HL-60 (cell line): ENCODE measurements at regions not wholly inside any gene's neighbourhood (a gene's known extent, or its start where the extent isn't known, plus 50 kb on each side); places are given as distances from the start of the nearest gene placed in this dataset.

Experiments used
- DNase-seq, 2 experiments: peaks; one replicate each; pipeline ENCODE4 v3.0.0-alpha.2; 2010 to 2020; ENCODE audit warnings: low read depth in 1 of 2, low spot score in 1 of 2
- H3K27ac ChIP-seq: fragments of 250-450 bp; sonication (Bioruptor Pico); replicated peaks from 2 replicates; pipeline ENCODE4 v1.5.1; 2020; ENCODE audit warnings: mild to moderate bottlenecking, moderate library complexity
- H3K27me3 ChIP-seq: fragments of 250-450 bp; sonication (Bioruptor Pico); 2 replicates; pipeline ENCODE4 v1.5.1; 2021; ENCODE audit warnings: mild to moderate bottlenecking, moderate library complexity; ENCODE audit not compliant: insufficient read depth, poor library complexity, severe bottlenecking
- H3K4me3 ChIP-seq: replicated peaks from 2 replicates; pipeline ENCODE4 v1.5.1; 2011; ENCODE audit warnings: mild to moderate bottlenecking, control low read depth, low read length; ENCODE audit not compliant: insufficient read depth
- CTCF ChIP-seq: IDR thresholded peaks from one replicate; pipeline ENCODE4 v1.5.1; 2011; ENCODE audit warnings: low read length, control low read depth, inconsistent platforms; ENCODE audit not compliant: insufficient read depth
- GABPA ChIP-seq: IDR thresholded peaks from 2 replicates; pipeline ENCODE4 v1.6.1; 2012; ENCODE audit warnings: low read depth
- POLR2AphosphoS5 ChIP-seq: IDR thresholded peaks from 2 replicates; pipeline ENCODE4 v1.6.1; 2012; ENCODE audit warnings: low read depth
- REST ChIP-seq: IDR thresholded peaks from 2 replicates; pipeline ENCODE4 v1.6.1; 2012; ENCODE audit warnings: low read depth; ENCODE audit not compliant: insufficient replicate concordance
- SPI1 ChIP-seq: IDR thresholded peaks from 2 replicates; pipeline ENCODE4 v1.6.1; 2012; ENCODE audit warnings: low read depth, mild to moderate bottlenecking, borderline replicate concordance

- TF ChIP-seq GABPA (no peak), POLR2AphosphoS5 (no peak), REST (no peak), SPI1 (no peak), CTCF (no peak)
- DNase-seq = no peak
- H3K27me3 ChIP-seq = no peaks in the 10 kb centered on the region
- H3K27ac ChIP-seq = no peak overlapping the region
- H3K4me3 ChIP-seq = no peak overlapping the region
Measured at GRCh38 chr2:8307606-8308180, 374.2 kb upstream of the ID2 start.

- DNase-seq = peak in 1 of 2 experiments; percentile 46
- Histone ChIP-seq H3K27me3 (no peaks in the 10 kb centered on the region), H3K4me3 (no peak overlapping the region), H3K27ac (no peak overlapping the region)
- no peak for TF ChIP-seq SPI1
- TF ChIP-seq POLR2AphosphoS5 = no peak
Measured at GRCh38 chr2:8309131-8309530, 372.7 kb upstream of the ID2 start.

DNA sequence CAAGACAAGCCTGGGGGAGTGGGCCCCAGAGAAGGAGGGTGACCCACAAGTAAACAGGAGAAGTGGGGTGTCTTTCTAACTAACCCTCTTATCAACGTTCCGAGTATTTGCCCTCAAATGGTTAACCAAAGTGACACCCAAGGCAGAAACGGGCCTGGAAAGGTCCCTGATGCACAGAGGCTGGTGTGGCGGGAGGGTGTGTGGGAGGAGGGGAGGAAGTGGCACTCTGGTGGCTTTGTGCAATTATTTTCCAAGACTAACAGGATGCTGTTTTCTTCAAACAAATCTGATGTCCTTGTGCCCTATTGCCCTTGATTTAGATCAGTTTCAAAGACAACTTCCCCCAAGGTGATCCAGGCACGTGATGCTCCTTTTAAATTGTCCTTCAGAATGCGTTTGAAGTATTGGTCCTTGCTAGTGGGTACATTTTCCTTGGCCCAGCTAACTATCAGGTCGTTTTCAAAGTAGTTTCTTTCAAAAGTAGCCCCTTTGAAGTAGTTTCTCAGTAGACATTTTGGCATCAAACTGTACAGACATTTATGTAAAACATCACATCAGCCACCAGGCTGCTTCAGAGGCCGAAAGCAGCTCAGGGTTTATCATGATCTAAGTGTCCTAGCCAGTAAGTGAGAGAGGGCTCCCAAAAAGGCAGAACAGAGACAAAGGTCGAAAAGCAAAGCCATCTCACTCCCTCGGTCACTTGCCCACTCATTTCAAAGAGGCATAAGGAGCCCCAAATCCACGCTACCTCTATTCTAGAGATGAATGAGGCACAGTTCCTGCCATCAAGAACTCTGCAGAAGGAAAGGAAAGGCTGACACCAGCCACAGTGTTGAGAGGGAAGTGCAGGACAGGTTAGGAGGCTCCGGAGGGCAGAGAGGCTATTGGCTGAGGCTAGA is 371.1 kb upstream of the ID2 start:
- Histone ChIP-seq H3K4me3 (no peak overlapping the region), H3K27me3 (no peaks in the 10 kb centered on the region), H3K27ac (no peak overlapping the region)
- peak in 1 of 2 experiments; percentile 83 for DNase-seq
- TF ChIP-seq SPI1 (peak; percentile 84), GABPA (no peak), CTCF (no peak), REST (no peak), POLR2AphosphoS5 (peak; percentile 73)

DNA sequence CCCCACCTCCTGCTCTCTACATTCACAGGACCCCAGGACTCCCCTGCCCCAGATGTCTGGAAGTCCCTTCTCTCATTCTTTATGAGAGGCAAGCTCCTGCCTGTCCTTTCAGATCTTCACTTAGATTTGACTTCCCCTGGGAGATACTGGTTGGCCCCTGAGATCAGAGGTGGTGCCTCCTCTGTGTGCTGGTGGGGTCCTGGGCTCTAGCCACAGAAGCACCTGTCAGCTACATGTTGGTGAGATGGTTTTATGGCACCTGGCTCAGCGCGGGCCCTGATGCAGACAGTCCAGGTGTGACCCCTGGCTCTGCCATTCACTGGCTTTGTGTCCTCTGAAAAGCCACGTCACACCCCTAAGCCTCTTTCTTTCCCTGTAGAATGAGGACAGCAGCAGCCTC is 369.6 kb upstream of the ID2 start:
- Histone ChIP-seq H3K27me3 (no peaks in the 10 kb centered on the region), H3K4me3 (no peak overlapping the region)
- TF ChIP-seq SPI1 (no peak), REST (no peak), CTCF (no peak), POLR2AphosphoS5 (no peak), GABPA (no peak)

More for the DNA sequence above, 369.6 kb upstream of the ID2 start:
- no peak overlapping the region for H3K27ac ChIP-seq
- no peak for DNase-seq
